T follicular helper cell (primary cell): ENCODE measurements at regions not wholly inside any gene's neighbourhood (a gene's known extent, or its start where the extent isn't known, plus 50 kb on each side); places are given as distances from the start of the nearest gene placed in this dataset.
"Not testable (repeated sequence)": the region's sequence is repeated elsewhere in the genome, so short reads cannot be mapped to it uniquely, and the experiment has no call there.

ENCODE experiments used
- DNase-seq: peaks from one replicate; pipeline ENCODE4 v3.0.0-alpha.2; 2020; ENCODE audit warnings: low read depth

- no peak for DNase-seq
Observed at GRCh38 chrX:40373641-40374040, 207.1 kb upstream of the ATP6AP2 start.

GRCh38 chrX:40373025-40373424 lies 207.7 kb upstream of the ATP6AP2 start:
- DNase-seq = no peak

GRCh38 chrX:40371376-40371775 lies 209.4 kb upstream of the ATP6AP2 start:
- no peak for DNase-seq

- DNase-seq = no peak
Observed at GRCh38 chrX:40368611-40369061, 212.1 kb upstream of the ATP6AP2 start.

GRCh38 chrX:40366661-40367060 lies 214.1 kb upstream of the ATP6AP2 start:
- no peak for DNase-seq

GRCh38 chrX:40362291-40362690 lies 218.5 kb upstream of the ATP6AP2 start:
- DNase-seq = not testable (repeated sequence)

GRCh38 chrX:40360557-40360956 lies 220.2 kb upstream of the ATP6AP2 start:
- no peak for DNase-seq

GRCh38 chrX:40359593-40359992 lies 221.2 kb upstream of the ATP6AP2 start:
- DNase-seq = no peak

GRCh38 chrX:40358994-40359393 lies 221.8 kb upstream of the ATP6AP2 start:
- DNase-seq = no peak

- no peak for DNase-seq
Observed at GRCh38 chrX:40349251-40349650, 231.5 kb upstream of the ATP6AP2 start.

- no peak for DNase-seq
Observed at GRCh38 chrX:40346379-40346778, 234.4 kb upstream of the ATP6AP2 start.

- DNase-seq = no peak
Observed at GRCh38 chrX:40343319-40343718, 237.5 kb upstream of the ATP6AP2 start.

- DNase-seq = no peak
Observed at GRCh38 chrX:40340116-40340515, 240.7 kb upstream of the ATP6AP2 start.

- no peak for DNase-seq
Observed at GRCh38 chrX:40333344-40333743, 235.6 kb upstream of the BCOR start.

- no peak for DNase-seq
Observed at GRCh38 chrX:40331762-40332161, 234.0 kb upstream of the BCOR start.

- no peak for DNase-seq
Observed at GRCh38 chrX:40331353-40331752, 233.6 kb upstream of the BCOR start.

GRCh38 chrX:40329616-40330015 lies 231.9 kb upstream of the BCOR start:
- DNase-seq = no peak

- no peak for DNase-seq
Observed at GRCh38 chrX:40327085-40327484, 229.3 kb upstream of the BCOR start.

GRCh38 chrX:40326186-40326965 lies 228.6 kb upstream of the BCOR start:
- no peak for DNase-seq

GRCh38 chrX:40325161-40325560 lies 227.4 kb upstream of the BCOR start:
- no peak for DNase-seq

GRCh38 chrX:40323977-40324376 lies 226.2 kb upstream of the BCOR start:
- no peak for DNase-seq

- no peak for DNase-seq
Observed at GRCh38 chrX:40320819-40321218, 223.1 kb upstream of the BCOR start.

GRCh38 chrX:40318801-40319200 lies 221.0 kb upstream of the BCOR start:
- no peak for DNase-seq

- DNase-seq = no peak
Observed at GRCh38 chrX:40318076-40318475, 220.3 kb upstream of the BCOR start.
